ENCODE measurements at regions not wholly inside any gene's neighbourhood (a gene's known extent, or its start where the extent isn't known, plus 50 kb on each side); places are given as distances from the start of the nearest gene placed in this dataset.

GRCh38 chr14:89678768-89679167, 261.7 kb upstream of the FOXN3 start:
- Histone ChIP-seq H3K27ac (ENCODE audit: low read depth, low read length, poor library complexity, severe bottlenecking) (no peak overlapping the region), H3K27me3 (replicated peaks; ENCODE audit: insufficient read depth, low read depth, low read length, poor library complexity) (no peaks in the 10 kb centered on the region), H3K9me3 (ENCODE audit: low read depth, low read length, poor library complexity, severe bottlenecking) (no peaks in the 10 kb centered on the region), H3K36me3 (ENCODE audit: insufficient read depth, low read length, poor library complexity, severe bottlenecking) (no peaks in the 10 kb centered on the region), H3K4me1 (ENCODE audit: insufficient read depth, low read length, poor library complexity, severe bottlenecking) (no peaks in the 10 kb centered on the region), H3K4me3 (ENCODE audit: low read depth, low read length, poor library complexity, severe bottlenecking) (no peak overlapping the region)
- POLR2A ChIA-PET (ENCODE audit: low non-redundant PET) = no interaction called here
- no TSS peak for BruUV-seq (replicated peaks)
- no peak for DNase-seq (ENCODE audit: low spot score)
- no peak for TF ChIP-seq EZH2 (IDR thresholded peaks at IDR 0.05; ENCODE audit: borderline replicate concordance, low read depth, low read length, poor library complexity, severe bottlenecking)
- no peak for TF ChIP-seq CTCF (conservative IDR thresholded peaks at IDR 0.05; ENCODE audit: low read depth, low read length)
- CTCF ChIA-PET = no interaction called here
- intact Hi-C loops (cut with micrococcal nuclease; ENCODE audit: unreplicated experiment) = no loop called here

- no TSS peak for BruUV-seq (replicated peaks)
- ChIA-PET POLR2A (ENCODE audit: low non-redundant PET) (no interaction called here), CTCF (no interaction called here)
Measured at GRCh38 chr14:89675590-89675989, 258.6 kb upstream of the FOXN3 start.

GRCh38 chr14:89674936-89675335, 257.9 kb upstream of the FOXN3 start:
- ChIA-PET CTCF (no interaction called here), POLR2A (ENCODE audit: low non-redundant PET) (no interaction called here)

More at GRCh38 chr14:89675590-89675989, 258.6 kb upstream of the FOXN3 start:
- no peaks in the 10 kb centered on the region for H3K36me3 ChIP-seq (ENCODE audit: insufficient read depth, low read length, poor library complexity, severe bottlenecking)
- H3K9me3 ChIP-seq (ENCODE audit: low read depth, low read length, poor library complexity, severe bottlenecking) = no peaks in the 10 kb centered on the region
- no peaks in the 10 kb centered on the region for H3K4me1 ChIP-seq (ENCODE audit: insufficient read depth, low read length, poor library complexity, severe bottlenecking)
- H3K27ac ChIP-seq (ENCODE audit: low read depth, low read length, poor library complexity, severe bottlenecking) = no peak overlapping the region
- TF ChIP-seq EZH2 (IDR thresholded peaks at IDR 0.05; ENCODE audit: borderline replicate concordance, low read depth, low read length, poor library complexity, severe bottlenecking) (no peak), CTCF (conservative IDR thresholded peaks at IDR 0.05; ENCODE audit: low read depth, low read length) (no peak)
- H3K27me3 ChIP-seq (replicated peaks; ENCODE audit: insufficient read depth, low read depth, low read length, poor library complexity) = no peaks in the 10 kb centered on the region
- intact Hi-C loops (cut with micrococcal nuclease; ENCODE audit: unreplicated experiment) = no loop called here
- H3K4me3 ChIP-seq (ENCODE audit: low read depth, low read length, poor library complexity, severe bottlenecking) = no peak overlapping the region
- no peak for DNase-seq (ENCODE audit: low spot score)

More at GRCh38 chr14:89674936-89675335, 257.9 kb upstream of the FOXN3 start:
- DNase-seq (ENCODE audit: low spot score) = no peak
- H3K27ac ChIP-seq (ENCODE audit: low read depth, low read length, poor library complexity, severe bottlenecking) = no peak overlapping the region
- H3K9me3 ChIP-seq (ENCODE audit: low read depth, low read length, poor library complexity, severe bottlenecking) = no peaks in the 10 kb centered on the region
- H3K4me3 ChIP-seq (ENCODE audit: low read depth, low read length, poor library complexity, severe bottlenecking) = no peak overlapping the region
- no peak for TF ChIP-seq CTCF (conservative IDR thresholded peaks at IDR 0.05; ENCODE audit: low read depth, low read length)
- TF ChIP-seq EZH2 (IDR thresholded peaks at IDR 0.05; ENCODE audit: borderline replicate concordance, low read depth, low read length, poor library complexity, severe bottlenecking) = no peak
- no peaks in the 10 kb centered on the region for H3K27me3 ChIP-seq (replicated peaks; ENCODE audit: insufficient read depth, low read depth, low read length, poor library complexity)
- intact Hi-C loops (cut with micrococcal nuclease; ENCODE audit: unreplicated experiment) = no loop called here
- no peaks in the 10 kb centered on the region for H3K4me1 ChIP-seq (ENCODE audit: insufficient read depth, low read length, poor library complexity, severe bottlenecking)
- H3K36me3 ChIP-seq (ENCODE audit: insufficient read depth, low read length, poor library complexity, severe bottlenecking) = no peaks in the 10 kb centered on the region
- BruUV-seq (replicated peaks) = no TSS peak
